B cell (primary cell): ENCODE measurements at regions not wholly inside any gene's neighbourhood (a gene's known extent, or its start where the extent isn't known, plus 50 kb on each side); places are given as distances from the start of the nearest gene placed in this dataset.

Experiments
- ATAC-seq: fragments of 200-7000 bp; cut with Tn5 transposase; one replicate; pipeline ENCODE4 v1.10.0; 2021; ENCODE audit warnings: low read depth, mild to moderate bottlenecking, moderate number of reproducible peaks, moderate library complexity
- CTCF ChIA-PET: fragments of 350-600 bp; sonication (Branson Sonifier 250); formaldehyde crosslinking; loops from one replicate; lab custom pipeline; 2021; ENCODE audit warnings: antibody characterized with exemption, inconsistent platforms; lab: Charles Lee
- POLR2A ChIA-PET: fragments of 350-600 bp; sonication (Branson Sonifier 250); formaldehyde crosslinking; loops from one replicate; lab custom pipeline; 2021; ENCODE audit warnings: antibody characterized with exemption; lab: Charles Lee
- DNase-seq: peaks from one replicate; pipeline ENCODE4 v3.0.0; 2013
- H2AFZ ChIP-seq: 2 replicates; pipeline ENCODE4 v1.6.1; 2012; ENCODE audit warnings: mild to moderate bottlenecking, low read depth, low read length; ENCODE audit not compliant: insufficient read depth, poor library complexity, severe bottlenecking
- H3K27ac ChIP-seq, 2 donors: 1 replicate in 1 of 2; 2 replicates in 1 of 2; pipeline ENCODE4 v1.5.1; 2012 to 2013; ENCODE audit warnings: low read length in 2 of 2, mild to moderate bottlenecking in 2 of 2, moderate library complexity in 1 of 2
- H3K27me3 ChIP-seq, 4 experiments: fragments of 200-600 bp in 1 of 4; sonication (generic) in 1 of 4; replicated peaks in 1 of 4; 1 replicate in 2 of 4; 2 replicates in 2 of 4; pipeline versions ENCODE4 v1.6.1 to v1.7.0; 2013 to 2016; ENCODE audit warnings: low read length in 3 of 4, mild to moderate bottlenecking in 2 of 4, mixed read lengths in 1 of 4, moderate library complexity in 1 of 4; ENCODE audit not compliant: insufficient read depth in 4 of 4, control insufficient read depth in 3 of 4; ENCODE audit errors: control extremely low read depth in 1 of 4
- H3K36me3 ChIP-seq, 2 experiments: replicated peaks in 1 of 2; 1 replicate in 1 of 2; 2 replicates in 1 of 2; pipeline versions ENCODE4 v1.6.1 to v1.7.1; 2013; ENCODE audit warnings: low read length in 1 of 2; ENCODE audit not compliant: insufficient read depth in 2 of 2, control insufficient read depth in 1 of 2; ENCODE audit errors: control extremely low read depth in 1 of 2, extremely low read depth in 1 of 2
- H3K4me1 ChIP-seq, 2 donors: fragments of 200-600 bp in 1 of 2; sonication (generic) in 1 of 2; 1 replicate in 1 of 2; 2 replicates in 1 of 2; pipeline versions ENCODE4 v1.5.1 to v1.6.1; 2013 to 2017; ENCODE audit warnings: low read length in 2 of 2; ENCODE audit not compliant: control insufficient read depth in 2 of 2, insufficient read depth in 2 of 2
- H3K4me2 ChIP-seq: replicated peaks from 2 replicates; pipeline ENCODE3; 2012; ENCODE audit warnings: mild to moderate bottlenecking, low read depth, low read length; ENCODE audit not compliant: poor library complexity, severe bottlenecking
- H3K4me3 ChIP-seq, 5 experiments: fragments of 200-600 bp in 1 of 5; sonication (generic) in 1 of 5; 1 replicate in 3 of 5; 2 replicates in 2 of 5; pipeline versions ENCODE4 v1.5.1 to v1.7.0; 2011 to 2016; ENCODE audit warnings: low read length in 4 of 5, mild to moderate bottlenecking in 4 of 5, low read depth in 2 of 5, control low read depth in 1 of 5, moderate library complexity in 1 of 5; ENCODE audit not compliant: insufficient read depth in 1 of 5; ENCODE audit errors: control extremely low read depth in 1 of 5, extremely low read depth in 1 of 5
- H3K79me2 ChIP-seq: fragments of 200-600 bp; sonication (generic); one replicate; pipeline ENCODE4 v1.6.0; 2016; ENCODE audit warnings: low read length; ENCODE audit not compliant: control insufficient read depth, insufficient read depth
- H3K9ac ChIP-seq: fragments of 200-600 bp; sonication (generic); 2 replicates; pipeline ENCODE4 v1.6.1; 2017; ENCODE audit warnings: mild to moderate bottlenecking, low read length, moderate library complexity
- H3K9me3 ChIP-seq, 3 donors: one replicate each; pipeline versions ENCODE4 v1.6.1 to v1.7.1; 2013; ENCODE audit warnings: low read length in 2 of 3; ENCODE audit not compliant: control insufficient read depth in 2 of 3, insufficient read depth in 1 of 3; ENCODE audit errors: control extremely low read depth in 1 of 3
- H4K20me1 ChIP-seq: 2 replicates; pipeline ENCODE4 v1.6.0; 2012; ENCODE audit warnings: mild to moderate bottlenecking, low read length; ENCODE audit not compliant: insufficient read depth, control insufficient read depth, poor library complexity, severe bottlenecking
- H3K27ac Mint-ChIP-seq: one replicate; pipeline ENCODE4 v1.8.0; 2021; ENCODE audit warnings: mixed read lengths
- H3K27me3 Mint-ChIP-seq: one replicate; pipeline ENCODE4 v1.8.0; 2021; ENCODE audit warnings: mixed read lengths
- H3K4me1 Mint-ChIP-seq: one replicate; pipeline ENCODE4 v1.8.0; 2021; ENCODE audit warnings: mixed read lengths
- H3K4me3 Mint-ChIP-seq: one replicate; pipeline ENCODE4 v1.8.0; 2021; ENCODE audit warnings: mixed read lengths
- H3K9me3 Mint-ChIP-seq: one replicate; pipeline ENCODE4 v1.8.0; 2022; ENCODE audit warnings: mixed read lengths; ENCODE audit not compliant: insufficient read depth
- CTCF ChIP-seq: fragments of 200-600 bp; IDR thresholded peaks from one replicate; pipeline ENCODE4 v1.8.0; 2022; ENCODE audit warnings: antibody characterized with exemption, mild to moderate bottlenecking
- EZH2 ChIP-seq: IDR thresholded peaks from 2 replicates; pipeline ENCODE4 v1.6.1; 2012; ENCODE audit warnings: borderline replicate concordance, low read depth, mild to moderate bottlenecking, moderate library complexity, low read length; ENCODE audit not compliant: insufficient read depth, poor library complexity, severe bottlenecking
- WGBS: methylation state at CpG from one replicate; pipeline ENCODE4 v1.1.5; 2013; ENCODE audit warnings: missing lambda C conversion rate; ENCODE audit not compliant: insufficient coverage; 5-methylcytosine and 5-hydroxymethylcytosine counted together
- intact Hi-C: fragments of 100-400 bp; cut with micrococcal nuclease; formaldehyde crosslinking; loops from one replicate; pipeline ENCODE4 v1.10.0; 2022

GRCh38 chr5:56316299-56316994 lies 83.3 kb upstream of the ANKRD55 start:
- no peak overlapping the region for H3K4me3 Mint-ChIP-seq
- H3K4me1 Mint-ChIP-seq, result peaks cover 57% of the 10 kb centered on the region
- Histone ChIP-seq H3K27ac (no peak overlapping the region), H3K4me3 (no peak overlapping the region), H2AFZ (no peak overlapping the region), H3K9ac (no peak overlapping the region), H3K9me3 (peaks cover 0 to 3% (median 0%) of the 10 kb centered on the region in 3 donors), H3K4me1 (peaks cover 37 to 54% of the 10 kb centered on the region in 2 donors), H4K20me1 (no peaks in the 10 kb centered on the region), H3K4me2 (peak overlapping the region; percentile 14), H3K27me3 (no peaks in the 10 kb centered on the region), H3K36me3 (no peaks in the 10 kb centered on the region), H3K79me2 (no peaks in the 10 kb centered on the region)
- no peaks in the 10 kb centered on the region for H3K27me3 Mint-ChIP-seq
- no peak overlapping the region for H3K27ac Mint-ChIP-seq
- WGBS, result 50% methylated on average over 1 of the region's 4 CpGs
- POLR2A ChIA-PET, result interaction anchor here (0.6 kb wide), 1 partner anchor 426 kb away, joined by 4 read pairs; no protein-coding TSS in a partner anchor
- TF ChIP-seq CTCF (no peak), EZH2 (no peak)
- CTCF ChIA-PET, result interaction anchor here (0.5 to 1.7 kb wide), 6 partner anchors 13 to 891 kb away, joined by 3 to 5 read pairs (median 3); no protein-coding TSS in a partner anchor
- ATAC-seq (no peak), DNase-seq (no peak)
- H3K9me3 Mint-ChIP-seq, result no peaks in the 10 kb centered on the region
- intact Hi-C loops, result loop anchor here (10.0 kb wide), 1 partner anchor 158 kb away; no protein-coding TSS in a partner anchor

- no peak overlapping the region for H3K9ac ChIP-seq
- peak; percentile 67 for TF ChIP-seq CTCF
- TF ChIP-seq EZH2, result no peak
- H3K79me2 ChIP-seq, result no peaks in the 10 kb centered on the region
- H3K36me3 ChIP-seq, result no peaks in the 10 kb centered on the region
- H3K27ac Mint-ChIP-seq, result no peak overlapping the region
- H3K9me3 Mint-ChIP-seq, result no peaks in the 10 kb centered on the region
- no peaks in the 10 kb centered on the region for H4K20me1 ChIP-seq
- no peak for DNase-seq
- H3K27me3 Mint-ChIP-seq, result no peaks in the 10 kb centered on the region
- ChIA-PET POLR2A (no interaction called here), CTCF (no interaction called here)
- H2AFZ ChIP-seq, result peak overlapping the region; percentile 18
- peak overlapping the region; percentile 9 for H3K4me3 Mint-ChIP-seq
- H3K27me3 ChIP-seq, result no peaks in the 10 kb centered on the region
- H3K27ac ChIP-seq, result no peak overlapping the region
- peaks cover 37 to 54% of the 10 kb centered on the region in 2 donors for H3K4me1 ChIP-seq
- no peak overlapping the region for H3K4me3 ChIP-seq
- peaks cover 0 to 2% (median 0%) of the 10 kb centered on the region in 3 donors for H3K9me3 ChIP-seq
- no peak overlapping the region for H3K4me2 ChIP-seq
- WGBS, result 87% methylated on average over 3 of the region's 6 CpGs
- no peak for ATAC-seq
- H3K4me1 Mint-ChIP-seq, result peaks cover 56% of the 10 kb centered on the region
- intact Hi-C loops, result loop anchor here (5.0 to 10.0 kb wide), 2 partner anchors 160 to 523 kb away; no protein-coding TSS in a partner anchor
These were observed 81.4 kb upstream of the ANKRD55 start for GRCh38 chr5:56314529-56314928.
